ENCODE measurements at regions not wholly inside any gene's neighbourhood (a gene's known extent, or its start where the extent isn't known, plus 50 kb on each side); places are given as distances from the start of the nearest gene placed in this dataset.

- DNase-seq = no peak
Observed at GRCh38 chr15:29360152-29360551, 90.5 kb upstream of the NSMCE3 start.

GRCh38 chr15:29356786-29357185 lies 87.2 kb upstream of the NSMCE3 start:
- DNase-seq = no peak

GRCh38 chr15:29355477-29355876 lies 85.9 kb upstream of the NSMCE3 start:
- no peak for DNase-seq

GRCh38 chr15:29352402-29352801 lies 82.8 kb upstream of the NSMCE3 start:
- no peak for DNase-seq

GRCh38 chr15:29349196-29349595 lies 79.6 kb upstream of the NSMCE3 start:
- no peak for DNase-seq

GRCh38 chr15:29348336-29348914 lies 78.8 kb upstream of the NSMCE3 start:
- peak; percentile 25 for DNase-seq

GRCh38 chr15:29346998-29347397 lies 77.4 kb upstream of the NSMCE3 start:
- DNase-seq = no peak

GRCh38 chr15:29345549-29346525 lies 76.2 kb upstream of the NSMCE3 start:
- peak; percentile 17 for DNase-seq

- no peak for DNase-seq
Observed at GRCh38 chr15:29344474-29344873, 74.9 kb upstream of the NSMCE3 start.

GRCh38 chr15:29343229-29343628 lies 73.6 kb upstream of the NSMCE3 start:
- no peak for DNase-seq

- no peak for DNase-seq
Observed at GRCh38 chr15:29342201-29342600, 72.6 kb upstream of the NSMCE3 start.

GRCh38 chr15:29337156-29337959 lies 67.7 kb upstream of the NSMCE3 start:
- no peak for DNase-seq

- DNase-seq = no peak
Observed at GRCh38 chr15:29334544-29334943, 64.9 kb upstream of the NSMCE3 start.

- DNase-seq = no peak
Observed at GRCh38 chr15:29333261-29333660, 63.6 kb upstream of the NSMCE3 start.

- no peak for DNase-seq
Observed at GRCh38 chr15:29331669-29332068, 62.0 kb upstream of the NSMCE3 start.

GRCh38 chr15:29331071-29331470 lies 61.4 kb upstream of the NSMCE3 start:
- DNase-seq = no peak

- DNase-seq = no peak
Observed at GRCh38 chr15:29324746-29325145, 55.1 kb upstream of the NSMCE3 start.

- DNase-seq = no peak
Observed at GRCh38 chr15:29323557-29323956, 53.9 kb upstream of the NSMCE3 start.

- no peak for DNase-seq
Observed at GRCh38 chr15:29322415-29322814, 52.8 kb upstream of the NSMCE3 start.

GRCh38 chr15:29320420-29320819 lies 50.8 kb upstream of the NSMCE3 start:
- DNase-seq = no peak

GRCh38 chr15:29319823-29320222 lies 50.2 kb upstream of the NSMCE3 start:
- DNase-seq = no peak

Data from right kidney (tissue), 1 donor.